H9 (cell line): ENCODE measurements at regions not wholly inside any gene's neighbourhood (a gene's known extent, or its start where the extent isn't known, plus 50 kb on each side); places are given as distances from the start of the nearest gene placed in this dataset.

Experiments
- DNase-seq: peaks from one replicate; pipeline ENCODE4 v3.0.0-alpha.2; 2017
- H2AFZ ChIP-seq: one replicate; pipeline ENCODE4 v1.6.1; 2013; ENCODE audit warnings: mild to moderate bottlenecking, low read length, control low read depth, moderate library complexity
- H2AK5ac ChIP-seq: 2 replicates; pipeline ENCODE4 v1.6.1; 2013; ENCODE audit warnings: low read length, control low read depth, mixed read lengths; ENCODE audit not compliant: insufficient read length
- H2BK120ac ChIP-seq: one replicate; pipeline ENCODE4 v1.6.1; 2013; ENCODE audit warnings: low read depth, mild to moderate bottlenecking, low read length, control low read depth, inconsistent platforms; ENCODE audit not compliant: poor library complexity, severe bottlenecking
- H2BK12ac ChIP-seq: 2 replicates; pipeline ENCODE4 v1.6.1; 2013; ENCODE audit warnings: low read length, control low read depth, mixed read lengths, low read depth; ENCODE audit not compliant: insufficient read length
- H2BK15ac ChIP-seq: 2 replicates; pipeline ENCODE4 v1.6.1; 2013; ENCODE audit warnings: low read depth, low read length, control low read depth
- H2BK20ac ChIP-seq: one replicate; pipeline ENCODE4 v1.6.1; 2013; ENCODE audit warnings: low read depth, mild to moderate bottlenecking, low read length, control low read depth, inconsistent platforms; ENCODE audit not compliant: poor library complexity, severe bottlenecking
- H2BK5ac ChIP-seq: 2 replicates; pipeline ENCODE4 v1.6.1; 2013; ENCODE audit warnings: low read length, control low read depth, mixed read lengths; ENCODE audit not compliant: insufficient read length
- H3K14ac ChIP-seq: 2 replicates; pipeline ENCODE4 v1.6.1; 2013; ENCODE audit warnings: low read length, control low read depth; ENCODE audit not compliant: insufficient read depth
- H3K18ac ChIP-seq: 2 replicates; pipeline ENCODE4 v1.6.1; 2013; ENCODE audit warnings: low read depth, mild to moderate bottlenecking, mixed read lengths, low read length, control low read depth; ENCODE audit not compliant: insufficient read length
- H3K23ac ChIP-seq: 2 replicates; pipeline ENCODE4 v1.6.1; 2013; ENCODE audit warnings: low read length, control low read depth, mixed read lengths, low read depth; ENCODE audit not compliant: insufficient read length
- H3K23me2 ChIP-seq: 2 replicates; pipeline ENCODE4 v1.6.1; 2013; ENCODE audit warnings: low read depth, mild to moderate bottlenecking, mixed read lengths, low read length, control low read depth; ENCODE audit not compliant: insufficient read length, poor library complexity, severe bottlenecking
- H3K27ac ChIP-seq: 2 replicates; pipeline ENCODE4 v1.5.1; 2013; ENCODE audit warnings: low read length, control low read depth, mixed read lengths, low read depth; ENCODE audit not compliant: insufficient read length
- H3K27me3 ChIP-seq: 2 replicates; pipeline ENCODE4 v1.6.1; 2013; ENCODE audit warnings: low read length, control low read depth, inconsistent platforms; ENCODE audit not compliant: insufficient read depth
- H3K4ac ChIP-seq: 2 replicates; pipeline ENCODE4 v1.6.1; 2013; ENCODE audit warnings: low read depth, mild to moderate bottlenecking, control low read depth, inconsistent platforms, low read length, moderate library complexity
- H3K4me1 ChIP-seq: 2 replicates; pipeline ENCODE4 v1.6.1; 2013; ENCODE audit warnings: low read length, control low read depth, inconsistent platforms; ENCODE audit not compliant: insufficient read depth
- H3K4me2 ChIP-seq: 2 replicates; pipeline ENCODE4 v1.6.1; 2013; ENCODE audit warnings: low read length, control low read depth, mixed read lengths; ENCODE audit not compliant: insufficient read length, insufficient read depth
- H3K56ac ChIP-seq: 2 replicates; pipeline ENCODE4 v1.6.1; 2013; ENCODE audit warnings: low read depth, mild to moderate bottlenecking, mixed read lengths, low read length, control low read depth; ENCODE audit not compliant: insufficient read length
- H3K79me1 ChIP-seq: 2 replicates; pipeline ENCODE4 v1.6.1; 2013; ENCODE audit warnings: low read depth, mild to moderate bottlenecking, moderate library complexity, low read length, control low read depth, inconsistent platforms; ENCODE audit not compliant: insufficient read depth, poor library complexity, severe bottlenecking
- H3K79me2 ChIP-seq: 2 replicates; pipeline ENCODE4 v1.6.1; 2013; ENCODE audit warnings: low read length, control low read depth, inconsistent platforms; ENCODE audit not compliant: insufficient read depth
- H3K9ac ChIP-seq: 2 replicates; pipeline ENCODE4 v1.6.1; 2013; ENCODE audit warnings: low read length, control low read depth, mixed read lengths; ENCODE audit not compliant: insufficient read length; ENCODE audit errors: extremely low read depth
- H3K9me3 ChIP-seq: one replicate; pipeline ENCODE4 v1.6.1; 2013; ENCODE audit warnings: low read depth, low read length, inconsistent platforms; ENCODE audit not compliant: control insufficient read depth
- H3T11ph ChIP-seq: one replicate; pipeline ENCODE4 v1.6.1; 2013; ENCODE audit warnings: mild to moderate bottlenecking, low read length, control low read depth, inconsistent platforms
- H4K20me1 ChIP-seq: one replicate; pipeline ENCODE4 v1.6.1; 2013; ENCODE audit not compliant: control insufficient read depth, insufficient read length, insufficient read depth
- H4K5ac ChIP-seq: 2 replicates; pipeline ENCODE4 v1.6.1; 2013; ENCODE audit warnings: low read depth, mild to moderate bottlenecking, mixed read lengths, low read length, control low read depth; ENCODE audit not compliant: insufficient read length
- H4K8ac ChIP-seq: replicated peaks from 2 replicates; pipeline ENCODE4 v1.6.1; 2013; ENCODE audit warnings: low read length, control low read depth, mixed read lengths, low read depth; ENCODE audit not compliant: insufficient read length
- H4K91ac ChIP-seq: 2 replicates; pipeline ENCODE4 v1.6.1; 2013; ENCODE audit warnings: low read depth, mild to moderate bottlenecking, moderate library complexity, mixed read lengths, low read length, control low read depth; ENCODE audit not compliant: insufficient read length
- H3K27ac Mint-ChIP-seq, 3 experiments: 2 replicates in 2 of 3; 3 replicates in 1 of 3; pipeline ENCODE4 v1.8.0; 2020 to 2021; ENCODE audit warnings: mixed read lengths in 3 of 3, mild to moderate bottlenecking in 1 of 3, moderate library complexity in 1 of 3
- H3K27me3 Mint-ChIP-seq: 2 replicates; pipeline ENCODE4 v1.8.0; 2021; ENCODE audit warnings: low read depth, mild to moderate bottlenecking, moderate library complexity, mixed read lengths
- H3K36me3 Mint-ChIP-seq, 3 experiments: 2 replicates in 2 of 3; 3 replicates in 1 of 3; pipeline ENCODE4 v1.8.0; 2020 to 2021; ENCODE audit warnings: low read depth in 3 of 3, mixed read lengths in 3 of 3; ENCODE audit not compliant: insufficient read depth in 1 of 3
- H3K4me1 Mint-ChIP-seq, 2 experiments: 2 replicates each; pipeline ENCODE4 v1.8.0; 2020; ENCODE audit warnings: mixed read lengths in 2 of 2
- H3K4me3 Mint-ChIP-seq, 2 experiments: 2 replicates in 1 of 2; 3 replicates in 1 of 2; pipeline ENCODE4 v1.8.0; 2020 to 2021; ENCODE audit warnings: mild to moderate bottlenecking in 2 of 2, mixed read lengths in 2 of 2, moderate library complexity in 1 of 2
- H3K9me3 Mint-ChIP-seq, 2 experiments: 2 replicates in 1 of 2; 3 replicates in 1 of 2; pipeline ENCODE4 v1.8.0; 2020; ENCODE audit warnings: mild to moderate bottlenecking in 2 of 2, mixed read lengths in 2 of 2, moderate library complexity in 1 of 2
- WGBS: extraction: QIAGEN DNeasy Blood & Tissue Kit; methylation state at CpG from one replicate; pipeline ENCODE4 v1.1.7; 2013; ENCODE audit warnings: missing lambda C conversion rate, low lambda C conversion rate, mixed read lengths; ENCODE audit not compliant: insufficient read length; ENCODE audit errors: extremely low coverage; 5-methylcytosine and 5-hydroxymethylcytosine counted together
- TF ChIP-seq, protein P1 (sequence below): fragments of 200-600 bp; sonication (generic); conservative IDR thresholded peaks from 3 replicates; pipeline ENCODE4 v1.8.0; 2021; ENCODE audit warnings: antibody characterized with exemption, mild to moderate bottlenecking

DNA sequence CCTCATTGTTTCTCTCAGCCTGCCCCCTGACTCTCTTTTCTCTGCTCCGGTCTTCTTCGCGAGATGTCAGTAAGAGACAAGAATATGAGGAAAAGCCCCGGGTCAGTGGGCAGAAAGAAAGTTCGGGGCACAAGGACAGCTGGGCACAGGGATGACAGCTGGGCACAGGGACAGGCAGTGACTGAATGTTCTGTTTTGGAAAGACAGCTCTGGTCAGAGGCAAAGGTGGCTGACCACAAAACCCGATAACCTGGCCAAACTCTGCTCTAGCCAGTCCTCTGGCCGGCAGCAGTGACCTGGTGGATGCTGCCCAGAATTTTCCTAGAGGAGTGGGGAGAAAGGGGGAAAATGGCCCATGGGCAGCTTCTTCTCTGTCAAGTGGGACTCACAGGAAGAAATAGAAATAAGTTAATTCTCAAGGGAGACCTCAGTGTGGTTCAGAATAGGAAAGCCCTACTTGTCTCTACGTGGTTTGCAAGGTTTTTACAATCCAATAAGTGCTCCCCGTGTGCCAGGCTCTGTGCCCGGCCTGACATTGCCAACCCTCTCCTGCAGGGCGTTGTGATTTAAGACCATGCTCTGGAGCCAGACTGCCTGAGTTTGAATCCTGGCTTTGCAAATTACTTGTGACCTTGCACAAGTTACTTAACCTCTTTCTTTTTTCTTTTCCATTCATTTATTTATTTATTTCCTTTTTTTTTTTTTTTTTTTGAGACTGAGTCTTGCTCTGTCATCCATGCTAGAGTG is 110.6 kb upstream of the ZNF716 start:
- no peak for DNase-seq
- Histone ChIP-seq H2BK5ac (no peak overlapping the region), H3K27me3 (no peaks in the 10 kb centered on the region), H2BK12ac (no peak overlapping the region), H3K9me3 (peaks cover 95% of the 10 kb centered on the region), H4K91ac (no peak overlapping the region), H3K14ac (no peak overlapping the region), H3K4me2 (no peak overlapping the region), H3K18ac (no peak overlapping the region), H3K23ac (no peak overlapping the region), H2AFZ (no peak overlapping the region), H4K5ac (no peak overlapping the region), H3K56ac (no peak overlapping the region), H3T11ph (no peak overlapping the region), H2AK5ac (no peak overlapping the region), H3K9ac (no peak overlapping the region), H3K4ac (no peak overlapping the region), H3K4me1 (no peaks in the 10 kb centered on the region), H4K20me1 (no peaks in the 10 kb centered on the region), H2BK120ac (no peak overlapping the region), H3K79me2 (no peaks in the 10 kb centered on the region), H3K23me2 (no peaks in the 10 kb centered on the region), H2BK15ac (no peak overlapping the region), H3K79me1 (no peaks in the 10 kb centered on the region), H3K27ac (no peak overlapping the region), H2BK20ac (no peak overlapping the region), H4K8ac (no peak overlapping the region)
- Mint-ChIP-seq H3K36me3 (peaks cover 25 to 43% (median 28%) of the 10 kb centered on the region in 3 experiments; a peak in 6 of 7 replicates), H3K4me3 (no peak overlapping the region), H3K9me3 (peaks cover 94 to 96% of the 10 kb centered on the region in 2 experiments), H3K27ac (no peak overlapping the region), H3K4me1 (no peaks in the 10 kb centered on the region), H3K27me3 (peaks cover 2% of the 10 kb centered on the region; the same call in 1 of the 2 replicates)
- TF ChIP-seq, protein P1, sequence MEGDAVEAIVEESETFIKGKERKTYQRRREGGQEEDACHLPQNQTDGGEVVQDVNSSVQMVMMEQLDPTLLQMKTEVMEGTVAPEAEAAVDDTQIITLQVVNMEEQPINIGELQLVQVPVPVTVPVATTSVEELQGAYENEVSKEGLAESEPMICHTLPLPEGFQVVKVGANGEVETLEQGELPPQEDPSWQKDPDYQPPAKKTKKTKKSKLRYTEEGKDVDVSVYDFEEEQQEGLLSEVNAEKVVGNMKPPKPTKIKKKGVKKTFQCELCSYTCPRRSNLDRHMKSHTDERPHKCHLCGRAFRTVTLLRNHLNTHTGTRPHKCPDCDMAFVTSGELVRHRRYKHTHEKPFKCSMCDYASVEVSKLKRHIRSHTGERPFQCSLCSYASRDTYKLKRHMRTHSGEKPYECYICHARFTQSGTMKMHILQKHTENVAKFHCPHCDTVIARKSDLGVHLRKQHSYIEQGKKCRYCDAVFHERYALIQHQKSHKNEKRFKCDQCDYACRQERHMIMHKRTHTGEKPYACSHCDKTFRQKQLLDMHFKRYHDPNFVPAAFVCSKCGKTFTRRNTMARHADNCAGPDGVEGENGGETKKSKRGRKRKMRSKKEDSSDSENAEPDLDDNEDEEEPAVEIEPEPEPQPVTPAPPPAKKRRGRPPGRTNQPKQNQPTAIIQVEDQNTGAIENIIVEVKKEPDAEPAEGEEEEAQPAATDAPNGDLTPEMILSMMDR = no peak
- no CpG with 5 or more reads among the region's 11 CpGs for WGBS
